Mesenchymal stem cell (in vitro differentiated cells and primary cell): ENCODE measurements at regions not wholly inside any gene's neighbourhood (a gene's known extent, or its start where the extent isn't known, plus 50 kb on each side); places are given as distances from the start of the nearest gene placed in this dataset.

Source experiments
- DNase-seq: peaks from one replicate; pipeline ENCODE4 v3.0.0-alpha.2; 2013
- H2AFZ ChIP-seq: one replicate; pipeline ENCODE4 v1.6.1; 2013; ENCODE audit warnings: low read depth, mild to moderate bottlenecking, control low read depth, inconsistent platforms, low read length, moderate library complexity
- H2AK5ac ChIP-seq: 2 replicates; pipeline ENCODE4 v1.6.1; 2013; ENCODE audit warnings: low read length, moderate library complexity, mild to moderate bottlenecking, inconsistent platforms; ENCODE audit not compliant: severe bottlenecking
- H2BK120ac ChIP-seq: one replicate; pipeline ENCODE4 v1.6.1; 2013; ENCODE audit warnings: low read depth, mild to moderate bottlenecking, inconsistent platforms, low read length, moderate library complexity
- H2BK12ac ChIP-seq, 2 experiments: one replicate each; pipeline ENCODE4 v1.6.1; 2013; ENCODE audit warnings: inconsistent platforms in 2 of 2, low read length in 2 of 2, mild to moderate bottlenecking in 2 of 2, moderate library complexity in 2 of 2, control low read depth in 1 of 2
- H2BK15ac ChIP-seq: one replicate; pipeline ENCODE4 v1.6.1; 2013; ENCODE audit warnings: mild to moderate bottlenecking, low read depth, inconsistent platforms; ENCODE audit not compliant: poor library complexity, severe bottlenecking
- H2BK5ac ChIP-seq: 2 replicates; pipeline ENCODE4 v1.6.1; 2013; ENCODE audit warnings: low read depth, mild to moderate bottlenecking, low read length, control low read depth, inconsistent platforms; ENCODE audit not compliant: poor library complexity, severe bottlenecking
- H3K14ac ChIP-seq, 2 experiments: one replicate each; pipeline ENCODE4 v1.6.1; 2013; ENCODE audit warnings: inconsistent platforms in 2 of 2, low read length in 2 of 2, control low read depth in 1 of 2, mild to moderate bottlenecking in 1 of 2, moderate library complexity in 1 of 2
- H3K18ac ChIP-seq, 2 experiments: one replicate each; pipeline ENCODE4 v1.6.1; 2013; ENCODE audit warnings: inconsistent platforms in 2 of 2, low read length in 2 of 2, control low read depth in 1 of 2, low read depth in 1 of 2, mild to moderate bottlenecking in 1 of 2
- H3K23ac ChIP-seq, 2 experiments: one replicate each; pipeline ENCODE4 v1.6.1; 2013; ENCODE audit warnings: inconsistent platforms in 2 of 2, low read length in 2 of 2, mild to moderate bottlenecking in 2 of 2, moderate library complexity in 2 of 2, control low read depth in 1 of 2
- H3K27ac ChIP-seq: 2 replicates; pipeline ENCODE4 v1.5.1; 2013; ENCODE audit warnings: mild to moderate bottlenecking, moderate library complexity, low read length, control low read depth, inconsistent platforms; ENCODE audit not compliant: poor library complexity, severe bottlenecking
- H3K27me3 ChIP-seq, 2 experiments: 2 replicates each; pipeline versions ENCODE4 v1.6.1 to v1.7.0; 2013; ENCODE audit warnings: low read length in 2 of 2, mild to moderate bottlenecking in 2 of 2, moderate library complexity in 2 of 2, control low read depth in 1 of 2, inconsistent platforms in 1 of 2; ENCODE audit not compliant: control insufficient read depth in 1 of 2, insufficient read depth in 1 of 2
- H3K36me3 ChIP-seq, 2 experiments: 2 replicates each; pipeline versions ENCODE4 v1.6.1 to v1.7.0; 2013; ENCODE audit warnings: low read length in 2 of 2, control low read depth in 1 of 2, inconsistent platforms in 1 of 2, low read depth in 1 of 2, mild to moderate bottlenecking in 1 of 2; ENCODE audit not compliant: insufficient read depth in 2 of 2, control insufficient read depth in 1 of 2
- H3K4ac ChIP-seq, 2 experiments: one replicate each; pipeline ENCODE4 v1.6.1; 2013; ENCODE audit warnings: inconsistent platforms in 2 of 2, low read length in 2 of 2, mild to moderate bottlenecking in 2 of 2, moderate library complexity in 2 of 2, control low read depth in 1 of 2, low read depth in 1 of 2
- H3K4me1 ChIP-seq: 2 replicates; pipeline ENCODE4 v1.6.1; 2013; ENCODE audit warnings: low read depth, low read length, control low read depth; ENCODE audit not compliant: control insufficient read depth, insufficient read depth
- H3K4me2 ChIP-seq: 2 replicates; pipeline ENCODE4 v1.6.1; 2013; ENCODE audit warnings: low read length, mild to moderate bottlenecking, inconsistent platforms; ENCODE audit not compliant: poor library complexity, severe bottlenecking
- H3K4me3 ChIP-seq, 2 experiments: 2 replicates each; pipeline versions ENCODE4 v1.5.1 to v1.7.0; 2013; ENCODE audit warnings: low read length in 2 of 2, mild to moderate bottlenecking in 2 of 2, control low read depth in 1 of 2, low read depth in 1 of 2; ENCODE audit not compliant: insufficient read depth in 1 of 2
- H3K79me1 ChIP-seq: replicated peaks from 2 replicates; pipeline ENCODE4 v1.6.1; 2013; ENCODE audit warnings: mild to moderate bottlenecking, control low read depth, low read length, inconsistent platforms; ENCODE audit not compliant: poor library complexity, severe bottlenecking
- H3K9ac ChIP-seq: 2 replicates; pipeline ENCODE4 v1.7.0; 2013; ENCODE audit warnings: mild to moderate bottlenecking, low read length, moderate library complexity
- H3K9me3 ChIP-seq: 2 replicates; pipeline ENCODE4 v1.7.0; 2013; ENCODE audit warnings: mild to moderate bottlenecking, low read length; ENCODE audit not compliant: control insufficient read depth
- H4K8ac ChIP-seq: one replicate; pipeline ENCODE4 v1.6.1; 2013; ENCODE audit warnings: inconsistent platforms, mild to moderate bottlenecking, low read length, moderate library complexity
- H4K91ac ChIP-seq: one replicate; pipeline ENCODE4 v1.6.1; 2013; ENCODE audit warnings: mild to moderate bottlenecking, low read length, inconsistent platforms
- WGBS: methylation state at CpG from one replicate; pipeline ENCODE4 v1.1.7; 2013; ENCODE audit warnings: mixed read lengths; 5-methylcytosine and 5-hydroxymethylcytosine counted together

DNA sequence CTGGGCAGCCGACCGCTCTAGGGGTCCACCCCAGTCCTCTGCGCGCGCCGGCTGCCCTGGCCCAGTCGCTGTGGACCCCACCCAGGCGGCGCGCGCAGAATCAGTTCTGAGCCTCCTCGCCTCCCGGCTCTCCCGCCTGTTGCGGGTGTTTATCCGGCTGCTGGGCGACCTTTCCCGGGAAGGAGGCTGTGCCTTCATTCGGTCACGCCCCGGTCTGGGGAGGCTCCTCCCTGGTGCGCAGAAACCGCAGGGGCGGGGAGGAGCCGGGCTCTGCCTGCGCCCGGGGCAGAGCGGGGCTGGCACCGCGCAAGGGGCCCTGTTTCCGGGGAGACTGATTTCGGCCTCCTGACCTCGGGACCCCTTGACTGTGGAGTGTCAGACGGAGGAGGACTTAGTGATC lies 80.8 kb upstream of the EYS start:
- Histone ChIP-seq H2AFZ (no peak overlapping the region), H3K14ac (no peak overlapping the region), H2BK5ac (no peak overlapping the region), H4K8ac (no peak overlapping the region), H3K18ac (no peak overlapping the region), H3K36me3 (no peaks in the 10 kb centered on the region), H2BK12ac (no peak overlapping the region), H3K27me3 (no peaks in the 10 kb centered on the region), H3K4ac (no peak overlapping the region), H3K9ac (no peak overlapping the region), H3K9me3 (peaks cover 7% of the 10 kb centered on the region), H3K23ac (no peak overlapping the region), H3K79me1 (no peaks in the 10 kb centered on the region), H3K4me3 (no peak overlapping the region), H3K4me1 (no peaks in the 10 kb centered on the region), H3K27ac (no peak overlapping the region), H4K91ac (no peak overlapping the region), H2BK120ac (no peak overlapping the region), H3K4me2 (no peak overlapping the region), H2AK5ac (no peak overlapping the region), H2BK15ac (no peak overlapping the region)
- WGBS: 98% methylated on average over 34 of the region's 34 CpGs
- no peak for DNase-seq

DNA sequence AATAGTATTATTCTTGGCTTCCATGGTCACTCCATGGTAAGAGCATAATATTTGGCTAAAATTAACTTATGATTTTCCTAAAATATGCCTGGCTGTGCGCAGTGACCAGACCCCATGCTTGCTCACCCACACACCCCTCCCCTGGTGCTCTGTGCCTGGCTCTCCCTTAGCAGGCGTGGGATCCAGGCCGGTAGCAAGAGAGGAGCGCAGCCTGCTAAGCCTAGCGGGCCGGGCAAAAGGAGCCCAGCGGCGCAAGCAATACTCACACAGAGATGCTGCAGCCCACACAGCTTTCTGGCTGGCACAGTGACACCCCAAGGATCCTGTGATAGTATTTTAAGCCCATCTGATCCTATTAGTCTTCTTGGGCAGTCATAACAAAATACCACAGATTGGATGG lies 79.8 kb upstream of the EYS start:
- Histone ChIP-seq H3K27me3 (no peaks in the 10 kb centered on the region), H2BK120ac (no peak overlapping the region), H3K36me3 (no peaks in the 10 kb centered on the region), H3K23ac (no peak overlapping the region), H2AK5ac (no peak overlapping the region), H4K91ac (no peak overlapping the region), H2BK15ac (no peak overlapping the region), H3K18ac (no peak overlapping the region), H3K4me3 (no peak overlapping the region), H3K4ac (no peak overlapping the region), H3K4me1 (no peaks in the 10 kb centered on the region), H2AFZ (no peak overlapping the region), H3K9me3 (peaks cover 7% of the 10 kb centered on the region), H3K79me1 (no peaks in the 10 kb centered on the region), H3K4me2 (no peak overlapping the region), H3K27ac (no peak overlapping the region), H2BK12ac (no peak overlapping the region), H3K14ac (no peak overlapping the region), H2BK5ac (no peak overlapping the region), H3K9ac (no peak overlapping the region), H4K8ac (no peak overlapping the region)
- no peak for DNase-seq
- WGBS: 97% methylated on average over 8 of the region's 8 CpGs

DNA sequence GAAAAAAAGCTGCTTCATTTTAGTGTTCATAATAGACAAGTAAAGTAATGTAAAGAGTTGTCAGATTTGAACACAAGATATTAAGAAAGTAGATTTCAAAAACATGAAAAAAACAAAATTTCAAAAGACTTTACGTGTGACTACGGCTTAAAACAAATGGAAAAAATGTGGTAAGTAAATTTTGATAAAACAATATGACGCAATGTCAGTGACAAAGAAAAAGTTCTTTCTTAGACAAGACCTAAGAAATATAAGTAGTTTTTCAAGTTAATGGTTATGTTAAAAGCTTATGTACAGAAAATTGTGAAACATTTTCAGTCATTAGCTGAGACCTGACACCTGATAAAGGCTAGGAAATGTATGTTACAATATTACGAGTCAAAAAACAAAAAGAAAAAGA lies 73.7 kb upstream of the EYS start:
- Histone ChIP-seq H3K27me3 (no peaks in the 10 kb centered on the region), H2BK5ac (no peak overlapping the region), H3K36me3 (no peaks in the 10 kb centered on the region), H2AK5ac (no peak overlapping the region), H4K8ac (no peak overlapping the region), H3K27ac (no peak overlapping the region), H3K4me2 (no peak overlapping the region), H4K91ac (no peak overlapping the region), H3K18ac (no peak overlapping the region), H3K79me1 (no peaks in the 10 kb centered on the region), H3K4ac (no peak overlapping the region), H3K9ac (no peak overlapping the region), H3K4me3 (no peak overlapping the region), H3K4me1 (no peaks in the 10 kb centered on the region), H3K23ac (no peak overlapping the region), H2AFZ (no peak overlapping the region), H3K14ac (no peak overlapping the region), H3K9me3 (no peaks in the 10 kb centered on the region), H2BK120ac (no peak overlapping the region), H2BK15ac (no peak overlapping the region), H2BK12ac (no peak overlapping the region)
- WGBS: 96% methylated on average over 3 of the region's 4 CpGs
- no peak for DNase-seq

DNA sequence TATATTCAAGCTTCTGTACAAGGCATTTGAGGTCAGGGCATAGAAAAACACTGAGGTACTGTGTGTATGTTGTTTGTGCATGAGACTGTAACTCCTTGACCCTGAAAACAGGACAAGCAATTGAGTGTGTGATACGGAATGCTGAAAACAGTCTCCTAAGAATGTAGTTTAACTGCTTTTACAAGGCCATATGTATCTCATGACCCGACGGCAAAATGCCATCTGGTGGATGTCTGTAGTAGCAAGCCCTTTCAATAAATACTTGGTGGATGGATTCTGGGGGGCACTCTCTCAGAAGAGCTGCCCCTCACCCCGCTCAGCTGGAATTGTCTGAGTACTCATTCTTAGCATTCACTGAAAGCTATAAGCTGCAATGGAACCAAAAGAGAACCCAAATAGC lies 69.3 kb upstream of the EYS start:
- no peak overlapping the region for H4K8ac ChIP-seq
- no peak overlapping the region for H3K9ac ChIP-seq
- H3K36me3 ChIP-seq: no peaks in the 10 kb centered on the region
- no peaks in the 10 kb centered on the region for H3K4me1 ChIP-seq
- no peak overlapping the region for H2AFZ ChIP-seq
- no peaks in the 10 kb centered on the region for H3K79me1 ChIP-seq
- 49% methylated on average over 4 of the region's 4 CpGs for WGBS
- H2BK5ac ChIP-seq: no peak overlapping the region
- peaks cover 3% of the 10 kb centered on the region for H3K9me3 ChIP-seq
- no peak overlapping the region for H4K91ac ChIP-seq
- H2BK120ac ChIP-seq: no peak overlapping the region
- H3K27me3 ChIP-seq: no peaks in the 10 kb centered on the region
- no peak overlapping the region for H2AK5ac ChIP-seq
- H3K4me3 ChIP-seq: no peak overlapping the region
- H3K14ac ChIP-seq: no peak overlapping the region
- no peak overlapping the region for H3K4me2 ChIP-seq
- H3K18ac ChIP-seq: no peak overlapping the region
- peak; percentile 25 for DNase-seq
- H2BK12ac ChIP-seq: no peak overlapping the region
- H2BK15ac ChIP-seq: no peak overlapping the region
- H3K27ac ChIP-seq: no peak overlapping the region
- H3K4ac ChIP-seq: no peak overlapping the region
- no peak overlapping the region for H3K23ac ChIP-seq
